ENCODE measurements at regions not wholly inside any gene's neighbourhood (a gene's known extent, or its start where the extent isn't known, plus 50 kb on each side); places are given as distances from the start of the nearest gene placed in this dataset.

DNA sequence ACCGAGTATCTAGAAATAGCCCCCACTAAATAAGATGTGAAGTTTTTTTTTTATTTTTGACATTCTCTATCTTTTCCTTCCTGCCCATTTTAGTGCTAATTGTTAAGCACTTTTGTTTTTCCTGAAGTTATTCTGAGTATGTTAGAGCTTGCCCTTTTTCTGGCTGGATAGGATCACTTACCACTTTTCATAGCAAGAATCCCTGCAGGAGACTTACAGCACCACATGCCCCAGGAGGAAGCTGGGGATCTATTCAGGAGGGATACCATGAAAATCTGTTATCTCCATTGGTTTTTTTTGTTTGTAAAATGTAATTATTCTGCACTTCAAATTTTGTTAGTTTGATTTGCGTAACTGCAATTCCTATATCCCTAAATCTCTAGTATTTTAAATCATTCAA is 968.4 kb downstream of the ZPLD1 start:
- H3K4me3 Mint-ChIP-seq (ENCODE audit: unreplicated experiment), result no peak overlapping the region
- no peak for TF ChIP-seq CTCF (IDR thresholded peaks at IDR 0.05)
- no peaks in the 10 kb centered on the region for H3K27me3 Mint-ChIP-seq (ENCODE audit: unreplicated experiment)
- no peak overlapping the region for H3K27ac Mint-ChIP-seq (ENCODE audit: unreplicated experiment)
- no peak for DNase-seq (ENCODE audit: extremely low spot score, unreplicated experiment)
- no peaks in the 10 kb centered on the region for H3K36me3 Mint-ChIP-seq (ENCODE audit: unreplicated experiment)
- peaks cover 4% of the 10 kb centered on the region for H3K9me3 Mint-ChIP-seq (ENCODE audit: unreplicated experiment)
- no peaks in the 10 kb centered on the region for H3K4me1 Mint-ChIP-seq (ENCODE audit: unreplicated experiment)

GRCh38 chr3:103406320-103406850 is 971.6 kb downstream of the ZPLD1 start:
- no peak for TF ChIP-seq CTCF (IDR thresholded peaks at IDR 0.05)
- Mint-ChIP-seq H3K27ac (ENCODE audit: unreplicated experiment) (no peak overlapping the region), H3K36me3 (ENCODE audit: unreplicated experiment) (no peaks in the 10 kb centered on the region), H3K4me3 (ENCODE audit: unreplicated experiment) (no peak overlapping the region), H3K9me3 (ENCODE audit: unreplicated experiment) (no peaks in the 10 kb centered on the region), H3K27me3 (ENCODE audit: unreplicated experiment) (no peaks in the 10 kb centered on the region), H3K4me1 (ENCODE audit: unreplicated experiment) (no peaks in the 10 kb centered on the region)
- DNase-seq (ENCODE audit: extremely low spot score, unreplicated experiment), result no peak

DNA sequence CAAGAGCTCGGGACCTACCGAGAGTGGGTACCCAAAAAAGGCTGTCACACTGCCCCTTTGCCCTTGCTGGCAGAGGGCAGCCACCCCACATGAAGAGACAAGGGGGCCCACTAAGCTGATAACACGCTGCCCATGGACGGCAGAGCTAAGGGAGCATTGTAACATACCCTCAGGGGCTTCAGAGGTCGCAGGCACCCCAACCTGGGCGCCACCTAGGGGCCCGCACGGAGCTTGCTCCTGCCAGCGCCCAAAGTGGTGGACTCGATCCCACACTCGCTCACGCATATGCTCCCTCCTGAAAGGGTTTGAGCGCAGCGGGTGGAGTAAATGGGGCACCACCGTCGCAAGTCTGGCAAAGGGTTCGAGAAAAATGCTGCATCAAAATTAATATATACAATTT is 975.4 kb downstream of the ZPLD1 start:
- no peak overlapping the region for H3K27ac Mint-ChIP-seq (ENCODE audit: unreplicated experiment)
- H3K36me3 Mint-ChIP-seq (ENCODE audit: unreplicated experiment), result no peaks in the 10 kb centered on the region
- no peaks in the 10 kb centered on the region for H3K9me3 Mint-ChIP-seq (ENCODE audit: unreplicated experiment)
- no peaks in the 10 kb centered on the region for H3K27me3 Mint-ChIP-seq (ENCODE audit: unreplicated experiment)
- no peak for DNase-seq (ENCODE audit: extremely low spot score, unreplicated experiment)
- no peak overlapping the region for H3K4me3 Mint-ChIP-seq (ENCODE audit: unreplicated experiment)
- peak; percentile 13 for TF ChIP-seq CTCF (IDR thresholded peaks at IDR 0.05)
- H3K4me1 Mint-ChIP-seq (ENCODE audit: unreplicated experiment), result peaks cover under 1% of the 10 kb centered on the region

GRCh38 chr3:103421460-103421859 is 986.6 kb downstream of the ZPLD1 start:
- Mint-ChIP-seq H3K9me3 (ENCODE audit: unreplicated experiment) (no peaks in the 10 kb centered on the region), H3K4me1 (ENCODE audit: unreplicated experiment) (no peaks in the 10 kb centered on the region), H3K4me3 (ENCODE audit: unreplicated experiment) (no peak overlapping the region), H3K36me3 (ENCODE audit: unreplicated experiment) (no peaks in the 10 kb centered on the region), H3K27ac (ENCODE audit: unreplicated experiment) (no peak overlapping the region), H3K27me3 (ENCODE audit: unreplicated experiment) (peaks cover 6% of the 10 kb centered on the region)
- no peak for TF ChIP-seq CTCF (IDR thresholded peaks at IDR 0.05)
- no peak for DNase-seq (ENCODE audit: extremely low spot score, unreplicated experiment)

- no peaks in the 10 kb centered on the region for H3K9me3 Mint-ChIP-seq (ENCODE audit: unreplicated experiment)
- no peak overlapping the region for H3K27ac Mint-ChIP-seq (ENCODE audit: unreplicated experiment)
- no peak for TF ChIP-seq CTCF (IDR thresholded peaks at IDR 0.05)
- no peaks in the 10 kb centered on the region for H3K4me1 Mint-ChIP-seq (ENCODE audit: unreplicated experiment)
- H3K36me3 Mint-ChIP-seq (ENCODE audit: unreplicated experiment), result no peaks in the 10 kb centered on the region
- no peak overlapping the region for H3K4me3 Mint-ChIP-seq (ENCODE audit: unreplicated experiment)
- no peak for DNase-seq (ENCODE audit: extremely low spot score, unreplicated experiment)
- peaks cover 10% of the 10 kb centered on the region for H3K27me3 Mint-ChIP-seq (ENCODE audit: unreplicated experiment)
These were observed 1003.1 kb downstream of the ZPLD1 start for GRCh38 chr3:103437883-103438282.
